Neural progenitor cell (in vitro differentiated cells): ENCODE measurements at regions not wholly inside any gene's neighbourhood (a gene's known extent, or its start where the extent isn't known, plus 50 kb on each side); places are given as distances from the start of the nearest gene placed in this dataset.

Experiments used
- CTCF ChIP-seq: fragments of 200-600 bp; sonication (generic); IDR thresholded peaks from 2 replicates; pipeline ENCODE4 v1.5.1; 2017; ENCODE audit warnings: antibody characterized with exemption, mild to moderate bottlenecking
- EZH2phosphoT487 ChIP-seq: fragments of 200-600 bp; sonication (generic); IDR thresholded peaks from 2 replicates; pipeline ENCODE4 v1.6.1; 2017; ENCODE audit warnings: antibody characterized with exemption

GRCh38 chr12:89999699-90000505, 291.3 kb upstream of the ATP2B1 start:
- TF ChIP-seq CTCF (no peak), EZH2phosphoT487 (no peak)
